ENCODE measurements at regions not wholly inside any gene's neighbourhood (a gene's known extent, or its start where the extent isn't known, plus 50 kb on each side); places are given as distances from the start of the nearest gene placed in this dataset.

GRCh38 chr7:136057509-136057908, 80.3 kb upstream of the MTPN start:
- no peak for DNase-seq

- DNase-seq: no peak
These were observed 79.6 kb upstream of the MTPN start for GRCh38 chr7:136056651-136057231.

GRCh38 chr7:136055266-136055665, 78.1 kb upstream of the MTPN start:
- no peak for DNase-seq

- DNase-seq: no peak
These were observed 76.7 kb upstream of the MTPN start for GRCh38 chr7:136053689-136054485.

- DNase-seq: no peak
These were observed 74.2 kb upstream of the MTPN start for GRCh38 chr7:136051203-136051928.

GRCh38 chr7:136050462-136050847, 73.3 kb upstream of the MTPN start:
- DNase-seq: no peak

GRCh38 chr7:136049818-136050461, 72.8 kb upstream of the MTPN start:
- no peak for DNase-seq

- no peak for DNase-seq
These were observed 72.0 kb upstream of the MTPN start for GRCh38 chr7:136049117-136049516.

- no peak for DNase-seq
These were observed 69.4 kb upstream of the MTPN start for GRCh38 chr7:136046548-136046947.

- no peak for DNase-seq
These were observed 68.8 kb upstream of the MTPN start for GRCh38 chr7:136045992-136046391.

GRCh38 chr7:136045181-136045580, 68.0 kb upstream of the MTPN start:
- no peak for DNase-seq

GRCh38 chr7:136039577-136040345, 62.6 kb upstream of the MTPN start:
- no peak for DNase-seq

GRCh38 chr7:136036336-136036735, 59.2 kb upstream of the MTPN start:
- DNase-seq: no peak

GRCh38 chr7:136034132-136034531, 57.0 kb upstream of the MTPN start:
- no peak for DNase-seq

- DNase-seq: no peak
These were observed 56.4 kb upstream of the MTPN start for GRCh38 chr7:136033413-136034031.

GRCh38 chr7:136030867-136031318, 53.7 kb upstream of the MTPN start:
- no peak for DNase-seq

GRCh38 chr7:136030330-136030729, 53.2 kb upstream of the MTPN start:
- no peak for DNase-seq

GRCh38 chr7:136027160-136027559, 50.0 kb upstream of the MTPN start:
- DNase-seq: no peak
